Kidney (tissue), 13 donors: ENCODE measurements at regions not wholly inside any gene's neighbourhood (a gene's known extent, or its start where the extent isn't known, plus 50 kb on each side); places are given as distances from the start of the nearest gene placed in this dataset.

Source experiments
- DNase-seq, 5 donors: peaks; one replicate each; pipeline ENCODE4 v3.0.0-alpha.2; 2013 to 2020
- FAIRE-seq: peaks from 2 replicates; lab custom pipeline; 2012; peaks lifted over from hg19 to GRCh38; lab: Jason Lieb, UNC
- H3K27ac ChIP-seq, 2 donors: one replicate each; pipeline ENCODE4 v1.7.0; 2013; ENCODE audit warnings: low read depth in 2 of 2, low read length in 2 of 2, inconsistent platforms in 1 of 2
- H3K27me3 ChIP-seq: one replicate; pipeline ENCODE4 v1.7.1; 2013; ENCODE audit warnings: low read length, inconsistent platforms; ENCODE audit not compliant: control insufficient read depth, insufficient read depth
- H3K36me3 ChIP-seq, 3 donors: one replicate each; pipeline versions ENCODE4 v1.7.0 to v1.7.1; 2013; ENCODE audit warnings: low read length in 3 of 3, control low read depth in 1 of 3, inconsistent platforms in 1 of 3; ENCODE audit not compliant: insufficient read depth in 3 of 3, control insufficient read depth in 2 of 3
- H3K4me1 ChIP-seq, 3 donors: one replicate each; pipeline versions ENCODE4 v1.7.0 to v1.7.1; 2013; ENCODE audit warnings: low read length in 3 of 3, inconsistent platforms in 1 of 3, low read depth in 1 of 3; ENCODE audit not compliant: control insufficient read depth in 2 of 3, insufficient read depth in 2 of 3
- H3K4me3 ChIP-seq, 3 donors: one replicate each; pipeline versions ENCODE4 v1.7.0 to v1.8.1; 2013; ENCODE audit warnings: low read length in 3 of 3, control low read depth in 1 of 3, inconsistent platforms in 1 of 3
- H3K9ac ChIP-seq, 3 donors: one replicate each; pipeline versions ENCODE4 v1.7.0 to v1.7.1; 2013; ENCODE audit warnings: low read length in 3 of 3, control low read depth in 1 of 3, inconsistent platforms in 1 of 3
- H3K9me3 ChIP-seq, 3 donors: one replicate each; pipeline versions ENCODE4 v1.7.0 to v1.7.1; 2013; ENCODE audit warnings: low read length in 3 of 3, control low read depth in 1 of 3, inconsistent platforms in 1 of 3; ENCODE audit not compliant: control insufficient read depth in 2 of 3, insufficient read depth in 1 of 3
- CTCF ChIP-seq: IDR thresholded peaks from 3 replicates; pipeline ENCODE4 v1.5.1; 2012; ENCODE audit warnings: mild to moderate bottlenecking, moderate library complexity, borderline replicate concordance; ENCODE audit not compliant: insufficient read depth; ENCODE audit errors: extremely low read depth
- intact Hi-C: fragments of 100-400 bp; cut with DNase I; formaldehyde crosslinking; loops from one replicate; pipeline ENCODE4 v1.11.1; 2022
- donor health status: control.
- donor health status: control.
- donor health status: control.
- donor health status: control.
- donor health status: control.
- donor health status: DM: yes; HTN: yes; CAD: no.
- donor health status: Normal renal cell carcinoma (clear cell type).

GRCh38 chr5:179497636-179498340 lies 52.6 kb upstream of the RUFY1 start:
- H3K9me3 ChIP-seq: no peaks in the 10 kb centered on the region
- no peaks in the 10 kb centered on the region for H3K27me3 ChIP-seq
- H3K9ac ChIP-seq: no peak overlapping the region
- FAIRE-seq: no peak
- no peak overlapping the region for H3K4me3 ChIP-seq
- DNase-seq: peak in 1 of 5 donors; percentile 80
- no peak for TF ChIP-seq CTCF
- no peaks in the 10 kb centered on the region for H3K36me3 ChIP-seq
- H3K27ac ChIP-seq: no peak overlapping the region
- no peaks in the 10 kb centered on the region for H3K4me1 ChIP-seq
- intact Hi-C loops: no loop called here

- Histone ChIP-seq H3K27ac (no peak overlapping the region), H3K27me3 (no peaks in the 10 kb centered on the region), H3K36me3 (no peaks in the 10 kb centered on the region), H3K4me3 (no peak overlapping the region), H3K9me3 (no peaks in the 10 kb centered on the region), H3K9ac (no peak overlapping the region), H3K4me1 (no peaks in the 10 kb centered on the region)
- no peak for FAIRE-seq
- intact Hi-C loops: no loop called here
- no peak for TF ChIP-seq CTCF
- no peak for DNase-seq
Observed at GRCh38 chr5:179495906-179496455, 54.4 kb upstream of the RUFY1 start.

GRCh38 chr5:179494774-179495526 lies 55.4 kb upstream of the RUFY1 start:
- intact Hi-C loops: loop anchor here (5.0 kb wide), 1 partner anchor 328 kb away; no protein-coding TSS in a partner anchor
- Histone ChIP-seq H3K4me1 (no peaks in the 10 kb centered on the region), H3K4me3 (peak overlapping the region in 1 of 3 donors; percentile 34), H3K27me3 (no peaks in the 10 kb centered on the region), H3K36me3 (no peaks in the 10 kb centered on the region), H3K9me3 (no peaks in the 10 kb centered on the region), H3K9ac (no peak overlapping the region), H3K27ac (no peak overlapping the region)
- DNase-seq (no peak), FAIRE-seq (no peak)
- TF ChIP-seq CTCF: no peak
